Astrocyte of the hippocampus (primary cell): ENCODE measurements at regions not wholly inside any gene's neighbourhood (a gene's known extent, or its start where the extent isn't known, plus 50 kb on each side); places are given as distances from the start of the nearest gene placed in this dataset.

Experiments
- DNase-seq: peaks from one replicate; pipeline ENCODE4 v3.0.0; 2011; ENCODE audit warnings: low read depth, low spot score

- no peak for DNase-seq
These were observed 59.0 kb downstream of the RPS29 start for GRCh38 chr14:49527221-49527620.

- no peak for DNase-seq
These were observed 60.1 kb downstream of the RPS29 start for GRCh38 chr14:49526101-49526500.

GRCh38 chr14:49516286-49516685 is 69.9 kb downstream of the RPS29 start:
- DNase-seq, result peak; percentile 9

GRCh38 chr14:49512571-49512970 is 73.6 kb downstream of the RPS29 start:
- no peak for DNase-seq

GRCh38 chr14:49512147-49512551 is 74.0 kb downstream of the RPS29 start:
- DNase-seq, result peak; percentile 71

- peak; percentile 11 for DNase-seq
These were observed 78.1 kb downstream of the RPS29 start for GRCh38 chr14:49508124-49508523.

GRCh38 chr14:49506650-49507049 is 79.5 kb downstream of the RPS29 start:
- no peak for DNase-seq

- peak; percentile 49 for DNase-seq
These were observed 81.0 kb downstream of the RPS29 start for GRCh38 chr14:49505041-49505766.

- peak; percentile 80 for DNase-seq
These were observed 88.3 kb downstream of the RPS29 start for GRCh38 chr14:49497725-49498348.

GRCh38 chr14:49497267-49497666 is 88.9 kb downstream of the RPS29 start:
- no peak for DNase-seq

- DNase-seq, result no peak
These were observed 91.3 kb downstream of the RPS29 start for GRCh38 chr14:49494836-49495235.

GRCh38 chr14:49493557-49493956 is 92.6 kb downstream of the RPS29 start:
- DNase-seq, result no peak

- DNase-seq, result no peak
These were observed 94.0 kb downstream of the RPS29 start for GRCh38 chr14:49492151-49492550.

- no peak for DNase-seq
These were observed 96.8 kb downstream of the RPS29 start for GRCh38 chr14:49489341-49489740.

GRCh38 chr14:49487238-49487637 is 98.9 kb downstream of the RPS29 start:
- DNase-seq, result no peak

- no peak for DNase-seq
These were observed 100.9 kb downstream of the RPS29 start for GRCh38 chr14:49485290-49485689.

GRCh38 chr14:49484180-49484579 is 102.0 kb downstream of the RPS29 start:
- DNase-seq, result no peak

- no peak for DNase-seq
These were observed 102.9 kb downstream of the RPS29 start for GRCh38 chr14:49483268-49483667.

- no peak for DNase-seq
These were observed 105.1 kb downstream of the RPS29 start for GRCh38 chr14:49480979-49481498.

GRCh38 chr14:49480053-49480760 is 106.0 kb downstream of the RPS29 start:
- DNase-seq, result no peak

- DNase-seq, result peak; percentile 50
These were observed 106.7 kb downstream of the RPS29 start for GRCh38 chr14:49479432-49479831.

GRCh38 chr14:49478784-49479183 is 107.4 kb downstream of the RPS29 start:
- DNase-seq, result no peak

GRCh38 chr14:49467091-49467490 is 119.1 kb downstream of the RPS29 start:
- no peak for DNase-seq
